ENCODE measurements at regions not wholly inside any gene's neighbourhood (a gene's known extent, or its start where the extent isn't known, plus 50 kb on each side); places are given as distances from the start of the nearest gene placed in this dataset.
"Not testable (repeated sequence)": the region's sequence is repeated elsewhere in the genome, so short reads cannot be mapped to it uniquely, and the experiment has no call there.

GRCh38 chr5:101045689-101046088 lies 142.6 kb upstream of the ST8SIA4 start:
- no peak overlapping the region for H3K9ac ChIP-seq
- H3K79me2 ChIP-seq: no peaks in the 10 kb centered on the region
- no peaks in the 10 kb centered on the region for H3K4me1 ChIP-seq
- no peak for TF ChIP-seq CTCF (IDR thresholded peaks at IDR 0.05)
- H3K9me3 ChIP-seq (ENCODE audit: control insufficient read depth, low read length): no peaks in the 10 kb centered on the region
- no peaks in the 10 kb centered on the region for H3K36me3 ChIP-seq (ENCODE audit: control insufficient read depth, insufficient read depth, low read length)
- no peak overlapping the region for H3K4me2 ChIP-seq (ENCODE audit: low read length)
- no peak overlapping the region for H3K27ac ChIP-seq
- H2AFZ ChIP-seq: no peak overlapping the region
- H3K4me3 ChIP-seq (ENCODE audit: low read depth, low read length): no peak overlapping the region
- H3K27me3 ChIP-seq (ENCODE audit: control insufficient read depth, insufficient read depth, low read length): no peaks in the 10 kb centered on the region

- H3K9me3 ChIP-seq (ENCODE audit: control insufficient read depth, low read length); H3K79me2 ChIP-seq; H3K27ac ChIP-seq; H3K4me1 ChIP-seq; H3K9ac ChIP-seq; H3K4me3 ChIP-seq (ENCODE audit: low read depth, low read length); H3K36me3 ChIP-seq (ENCODE audit: control insufficient read depth, insufficient read depth, low read length); H2AFZ ChIP-seq; H3K4me2 ChIP-seq (ENCODE audit: low read length); H3K27me3 ChIP-seq (ENCODE audit: control insufficient read depth, insufficient read depth, low read length): not testable (repeated sequence)
Measured at GRCh38 chr5:101040002-101040401, 136.9 kb upstream of the ST8SIA4 start.

GRCh38 chr5:101036778-101037177 lies 133.7 kb upstream of the ST8SIA4 start:
- H3K79me2 ChIP-seq: no peaks in the 10 kb centered on the region
- no peaks in the 10 kb centered on the region for H3K4me1 ChIP-seq
- H3K9me3 ChIP-seq (ENCODE audit: control insufficient read depth, low read length): no peaks in the 10 kb centered on the region
- no peak overlapping the region for H2AFZ ChIP-seq
- H3K9ac ChIP-seq: no peak overlapping the region
- no peaks in the 10 kb centered on the region for H3K27me3 ChIP-seq (ENCODE audit: control insufficient read depth, insufficient read depth, low read length)
- no peak for TF ChIP-seq CTCF (IDR thresholded peaks at IDR 0.05)
- no peak overlapping the region for H3K4me3 ChIP-seq (ENCODE audit: low read depth, low read length)
- H3K27ac ChIP-seq: no peak overlapping the region
- H3K36me3 ChIP-seq (ENCODE audit: control insufficient read depth, insufficient read depth, low read length): no peaks in the 10 kb centered on the region
- no peak overlapping the region for H3K4me2 ChIP-seq (ENCODE audit: low read length)

GRCh38 chr5:101035425-101035824 lies 132.3 kb upstream of the ST8SIA4 start:
- no peak for TF ChIP-seq CTCF (IDR thresholded peaks at IDR 0.05)
- Histone ChIP-seq H3K27me3 (ENCODE audit: control insufficient read depth, insufficient read depth, low read length) (no peaks in the 10 kb centered on the region), H2AFZ (no peak overlapping the region)

GRCh38 chr5:101024299-101024698 lies 121.2 kb upstream of the ST8SIA4 start:
- Histone ChIP-seq H3K4me2 (ENCODE audit: low read length) (no peak overlapping the region), H3K9me3 (ENCODE audit: control insufficient read depth, low read length) (no peaks in the 10 kb centered on the region), H2AFZ (no peak overlapping the region), H3K27me3 (ENCODE audit: control insufficient read depth, insufficient read depth, low read length) (no peaks in the 10 kb centered on the region), H3K79me2 (no peaks in the 10 kb centered on the region), H3K9ac (no peak overlapping the region), H3K4me3 (ENCODE audit: low read depth, low read length) (no peak overlapping the region), H3K4me1 (no peaks in the 10 kb centered on the region), H3K27ac (no peak overlapping the region), H3K36me3 (ENCODE audit: control insufficient read depth, insufficient read depth, low read length) (no peaks in the 10 kb centered on the region)
- TF ChIP-seq CTCF (IDR thresholded peaks at IDR 0.05): no peak

More at GRCh38 chr5:101035425-101035824, 132.3 kb upstream of the ST8SIA4 start:
- Histone ChIP-seq H3K4me1 (no peaks in the 10 kb centered on the region), H3K4me3 (ENCODE audit: low read depth, low read length) (no peak overlapping the region), H3K4me2 (ENCODE audit: low read length) (no peak overlapping the region), H3K9ac (no peak overlapping the region), H3K9me3 (ENCODE audit: control insufficient read depth, low read length) (no peaks in the 10 kb centered on the region), H3K36me3 (ENCODE audit: control insufficient read depth, insufficient read depth, low read length) (no peaks in the 10 kb centered on the region), H3K79me2 (no peaks in the 10 kb centered on the region), H3K27ac (no peak overlapping the region)
